GM18505 (cell line): ENCODE measurements at regions not wholly inside any gene's neighbourhood (a gene's known extent, or its start where the extent isn't known, plus 50 kb on each side); places are given as distances from the start of the nearest gene placed in this dataset.
A peak's percentile ranks its signal among the peaks of the same experiment; 100 is the strongest.
"Not testable (repeated sequence)": the region's sequence is repeated elsewhere in the genome, so short reads cannot be mapped to it uniquely, and the experiment has no call there.

Experiments used
- ATAC-seq: cut with Tn5 transposase; IDR thresholded peaks from one replicate; pipeline ENCODE4 v1.9.1; 2021; ENCODE audit not compliant: unreplicated experiment
- POLR2A ChIP-seq: IDR thresholded peaks from 4 replicates; pipeline ENCODE4 v1.6.1; 2011; ENCODE audit warnings: borderline replicate concordance; ENCODE audit not compliant: insufficient read depth, insufficient read length; ENCODE audit errors: extremely low read depth

DNA sequence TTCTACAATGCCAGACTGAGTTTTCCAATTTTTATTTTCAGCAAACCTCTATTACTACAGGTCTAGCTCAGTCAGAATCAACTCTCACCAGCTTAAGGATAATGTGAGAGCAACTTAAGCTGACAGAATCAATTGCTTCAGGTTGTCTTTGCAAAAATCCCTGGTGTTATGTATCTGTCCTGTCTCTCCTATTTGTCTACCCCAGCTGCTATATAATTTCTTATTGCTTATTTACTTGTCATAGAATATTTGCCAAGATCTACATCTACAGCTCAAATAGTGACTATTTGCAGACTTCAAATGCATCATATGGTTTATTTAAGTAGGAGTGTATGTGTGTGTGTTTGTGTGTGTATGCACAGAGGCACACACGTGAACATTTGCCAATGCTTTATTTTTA, 54.1 kb downstream of the FOXG1 start:
- TF ChIP-seq POLR2A, result no peak

DNA sequence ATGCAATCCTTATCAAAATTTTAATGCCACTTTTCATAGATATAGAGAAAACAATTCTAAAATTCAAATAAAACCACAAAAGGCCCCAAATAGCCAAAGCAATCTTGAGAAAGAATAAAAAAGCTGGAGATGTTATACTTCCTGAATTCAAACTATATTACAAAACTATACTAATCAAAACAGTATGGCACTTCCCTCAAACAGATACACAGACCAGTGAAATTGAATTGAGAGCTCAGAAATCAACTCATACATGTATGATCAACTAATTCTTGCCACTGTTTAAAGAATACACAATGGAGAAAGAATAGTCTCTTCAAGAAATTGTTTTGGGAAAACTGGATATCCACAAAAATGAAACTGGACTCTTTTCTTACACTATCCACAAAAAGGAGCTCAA, 55.4 kb downstream of the FOXG1 start:
- no peak for TF ChIP-seq POLR2A
- no peak for ATAC-seq

More for the DNA sequence above, 54.1 kb downstream of the FOXG1 start:
- ATAC-seq, result no peak

DNA sequence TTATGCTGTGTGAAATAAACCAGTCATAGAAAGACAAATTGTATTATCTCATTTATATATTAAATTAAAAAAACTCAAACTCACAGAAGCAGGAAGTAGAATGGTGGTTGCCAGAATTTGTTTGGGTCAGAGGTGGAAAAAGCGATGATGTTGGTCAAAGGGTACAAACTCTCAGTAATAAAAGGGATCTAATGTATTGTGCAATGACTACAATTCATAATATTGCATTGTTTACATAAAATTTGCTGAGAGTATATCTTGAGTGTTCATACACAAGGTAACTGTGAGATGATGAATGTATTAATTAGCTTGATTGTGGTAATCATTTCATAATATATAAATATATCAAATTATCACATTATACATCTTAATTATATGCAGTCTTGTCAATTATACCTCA, 56.7 kb downstream of the FOXG1 start:
- no peak for TF ChIP-seq POLR2A
- ATAC-seq, result no peak

DNA sequence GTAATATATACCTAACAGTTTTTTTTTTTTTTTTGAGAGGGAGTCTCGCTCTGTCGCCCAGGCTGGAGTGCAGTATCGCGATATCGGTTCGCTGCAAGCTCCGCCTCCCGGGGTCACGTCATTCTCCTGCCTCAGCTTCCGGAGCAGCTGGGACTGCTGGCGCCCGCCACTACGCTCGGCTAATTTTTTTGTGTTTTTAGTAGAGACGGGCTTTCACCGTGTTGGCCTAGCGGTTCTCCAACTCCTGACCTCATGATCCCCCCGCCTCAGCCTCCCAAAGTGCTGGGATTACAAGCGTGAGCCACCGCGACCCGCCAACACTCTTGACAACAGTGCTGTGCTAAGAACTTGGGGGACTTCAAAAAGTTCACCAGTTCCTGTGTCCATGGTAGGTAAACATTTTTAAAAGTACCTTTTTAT, 63.5 kb downstream of the FOXG1 start:
- TF ChIP-seq POLR2A, result no peak
- ATAC-seq, result no peak

DNA sequence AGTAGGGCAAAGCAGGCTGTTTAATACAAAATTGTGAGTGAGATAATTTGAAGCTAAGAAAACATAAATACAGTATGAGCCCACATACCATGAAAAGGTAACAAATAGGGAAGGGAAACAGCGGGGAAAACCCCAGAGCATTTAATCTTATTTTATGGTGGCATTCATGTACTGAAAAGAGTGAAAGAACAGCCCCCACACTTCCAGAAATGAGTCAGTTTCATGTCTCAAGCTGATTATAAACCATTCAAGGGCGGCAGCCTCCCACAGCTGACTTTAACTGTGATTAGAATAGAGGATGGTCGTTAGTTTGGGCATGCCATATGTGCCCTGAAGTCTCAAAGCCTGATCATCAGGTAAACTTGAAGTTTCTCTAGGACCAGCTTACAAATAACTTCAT, 64.5 kb downstream of the FOXG1 start:
- TF ChIP-seq POLR2A, result no peak
- ATAC-seq, result peak; percentile 99

DNA sequence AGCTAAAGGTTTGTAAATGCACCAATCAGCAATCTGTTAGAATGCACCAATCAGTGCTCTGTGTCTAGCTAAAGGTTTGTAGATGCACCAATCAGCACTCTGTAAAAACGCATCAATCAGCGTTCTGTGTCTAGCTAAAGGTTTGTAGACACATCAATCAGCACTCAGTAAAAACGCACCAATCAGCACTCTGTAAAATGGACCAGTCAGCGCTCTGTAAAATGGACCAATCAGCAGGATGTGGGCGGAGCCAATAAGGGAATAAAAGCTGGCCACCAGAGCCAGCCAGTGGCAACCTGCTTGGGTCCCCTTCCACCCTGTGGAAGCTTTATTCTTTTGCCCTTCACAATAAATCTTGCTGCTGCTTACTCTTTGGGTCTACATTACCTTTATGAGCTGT, 76.0 kb downstream of the FOXG1 start:
- ATAC-seq, result not testable (repeated sequence)

DNA sequence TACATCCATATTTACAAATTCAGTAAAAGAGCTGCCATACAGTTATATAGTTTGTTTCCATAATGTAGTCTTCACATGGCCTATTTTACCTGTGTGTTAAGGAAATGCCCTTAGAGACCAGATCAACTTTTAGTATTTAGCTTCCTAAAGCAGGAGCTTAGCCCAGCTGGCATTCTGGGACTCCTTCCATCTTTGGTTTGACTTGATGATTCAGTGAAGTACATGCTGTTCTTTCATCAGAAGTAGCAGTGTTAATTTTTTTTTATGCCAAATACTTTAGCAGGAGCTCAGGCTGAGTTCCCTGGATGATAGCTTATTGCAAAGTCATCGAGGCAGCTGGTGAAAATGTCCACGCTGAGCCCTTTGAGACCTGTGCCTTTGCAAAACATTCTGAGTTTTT, 101.0 kb downstream of the FOXG1 start:
- TF ChIP-seq POLR2A, result no peak

DNA sequence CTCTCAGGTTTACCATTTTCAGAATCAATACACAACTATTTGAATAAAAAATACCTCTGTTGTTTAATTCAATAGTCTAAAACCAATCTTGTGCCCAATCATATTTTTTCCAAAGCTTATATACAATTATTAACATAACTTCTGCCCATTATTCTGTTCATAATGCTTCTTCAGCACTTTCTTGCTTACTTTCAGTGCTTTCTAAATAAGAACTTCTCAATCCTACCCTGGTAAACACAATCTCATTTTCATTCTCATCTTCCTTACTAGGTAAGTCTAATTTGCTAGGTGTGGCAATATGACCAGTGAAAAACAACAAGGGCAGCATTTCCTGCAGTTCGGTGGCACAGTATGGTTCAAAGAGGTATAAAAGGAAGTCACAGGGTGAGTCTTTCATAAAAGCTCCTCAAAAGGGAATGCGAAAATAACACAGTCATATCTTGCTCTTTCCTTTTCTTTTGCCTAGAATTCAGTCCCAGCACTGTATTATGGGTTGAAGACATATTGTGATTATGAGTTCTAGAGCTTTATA, 103.5 kb downstream of the FOXG1 start:
- no peak for ATAC-seq
- TF ChIP-seq POLR2A, result no peak

More for the DNA sequence above, 101.0 kb downstream of the FOXG1 start:
- no peak for ATAC-seq

DNA sequence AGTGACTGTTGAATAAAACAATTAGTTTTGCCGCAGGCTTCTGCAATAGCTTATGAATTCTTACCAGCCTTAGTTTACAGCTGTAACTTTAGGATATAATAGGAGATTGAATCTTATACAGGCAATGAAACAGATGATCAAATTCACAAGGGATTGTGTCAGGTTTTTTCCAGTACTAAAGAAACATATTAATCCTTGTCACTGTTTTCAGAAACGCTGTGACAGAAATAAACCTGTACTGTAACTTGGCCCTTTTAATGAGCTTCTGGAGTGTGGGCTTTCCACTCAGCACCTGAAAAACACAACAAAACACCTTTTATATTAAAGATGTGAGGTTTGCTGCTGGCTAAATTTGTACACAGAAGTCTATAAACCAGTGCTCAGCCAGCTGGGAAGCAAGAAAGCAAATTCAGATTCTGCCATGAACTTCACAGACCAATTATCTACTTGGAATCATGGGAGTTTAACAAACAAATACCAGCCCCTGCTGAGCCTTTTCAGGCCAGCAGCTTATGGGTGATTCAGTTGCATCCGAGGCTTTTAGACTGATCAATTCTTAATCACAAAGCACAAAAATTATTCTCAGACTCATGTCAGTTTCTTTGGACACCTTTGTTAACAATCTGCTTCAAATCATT, 109.5 kb downstream of the FOXG1 start:
- TF ChIP-seq POLR2A, result no peak
- no peak for ATAC-seq

DNA sequence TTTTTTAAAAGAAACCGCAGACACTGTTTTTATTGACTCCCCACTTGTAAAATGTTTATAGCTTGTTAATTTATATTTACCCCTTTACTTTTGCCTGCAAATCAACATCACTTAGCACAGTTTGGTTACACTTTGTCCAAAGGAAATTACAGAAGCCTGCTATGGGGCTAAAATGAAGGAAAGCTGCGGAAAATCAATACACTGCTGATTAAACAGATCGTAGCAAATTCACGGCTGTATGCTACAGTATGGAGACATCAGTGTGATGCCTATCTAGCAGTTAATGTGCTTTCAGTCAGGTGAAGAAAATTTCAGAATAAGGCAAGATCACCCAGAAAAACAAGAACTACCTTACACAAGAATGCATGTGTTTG, 110.0 kb downstream of the FOXG1 start:
- ATAC-seq, result no peak
- no peak for TF ChIP-seq POLR2A

DNA sequence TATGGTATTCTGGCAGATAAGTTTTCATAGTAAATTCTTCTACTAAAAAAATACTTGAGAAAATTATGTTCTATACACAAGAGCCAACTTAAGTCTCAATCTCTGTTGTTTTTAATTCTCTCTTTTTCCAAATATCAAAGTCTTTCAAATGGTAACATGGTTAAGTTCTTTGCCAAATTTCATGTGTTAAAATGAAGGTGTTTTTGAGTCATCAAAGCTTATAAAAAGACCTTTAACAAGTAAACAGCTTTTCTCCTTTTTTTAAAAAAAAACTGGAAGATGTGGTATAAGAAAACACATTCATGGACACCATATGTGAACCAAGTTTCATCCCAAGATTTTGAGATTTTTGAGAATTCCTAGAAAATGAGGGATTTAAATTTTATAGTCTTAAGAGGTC, 111.3 kb downstream of the FOXG1 start:
- ATAC-seq, result no peak
- TF ChIP-seq POLR2A, result no peak

DNA sequence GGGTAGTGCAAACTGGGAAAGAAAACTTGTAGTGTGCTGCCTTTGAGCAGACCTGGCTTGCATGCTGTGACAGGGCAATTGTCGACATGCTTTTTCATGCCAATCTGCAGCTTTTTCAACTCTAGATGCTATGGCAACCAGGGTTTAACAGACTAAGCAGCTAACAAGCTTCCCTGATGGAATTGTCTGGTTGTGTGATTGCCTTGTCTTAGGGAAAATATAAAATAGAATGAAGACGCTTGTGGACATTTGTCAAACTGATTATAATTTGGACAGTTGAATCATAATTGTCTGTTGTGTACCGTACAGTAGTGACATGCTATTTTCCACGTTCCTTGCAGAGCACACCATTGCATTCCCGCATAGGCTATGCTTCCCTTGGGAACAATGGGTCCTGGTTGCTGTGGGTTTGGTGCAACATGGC, 113.0 kb downstream of the FOXG1 start:
- no peak for TF ChIP-seq POLR2A
- ATAC-seq, result no peak

DNA sequence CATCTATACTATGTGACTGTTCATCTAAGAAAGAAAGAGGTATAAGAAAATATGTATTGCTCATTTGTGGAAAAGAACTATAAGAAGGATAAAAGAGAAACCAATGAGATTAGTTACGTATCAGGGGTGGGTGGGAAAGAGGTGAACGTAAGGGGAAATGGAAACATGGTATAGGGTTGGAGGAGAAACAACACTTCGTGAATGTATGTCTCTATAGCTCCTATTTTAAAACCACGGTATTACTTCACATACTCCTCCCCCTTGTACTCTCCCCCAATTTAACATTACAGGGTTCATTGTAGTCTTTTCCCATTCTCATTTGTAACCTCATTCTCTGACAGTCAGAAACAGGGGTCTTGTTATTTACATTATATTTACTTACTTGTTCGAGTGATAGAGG, 120.4 kb downstream of the FOXG1 start:
- ATAC-seq, result no peak
- no peak for TF ChIP-seq POLR2A

DNA sequence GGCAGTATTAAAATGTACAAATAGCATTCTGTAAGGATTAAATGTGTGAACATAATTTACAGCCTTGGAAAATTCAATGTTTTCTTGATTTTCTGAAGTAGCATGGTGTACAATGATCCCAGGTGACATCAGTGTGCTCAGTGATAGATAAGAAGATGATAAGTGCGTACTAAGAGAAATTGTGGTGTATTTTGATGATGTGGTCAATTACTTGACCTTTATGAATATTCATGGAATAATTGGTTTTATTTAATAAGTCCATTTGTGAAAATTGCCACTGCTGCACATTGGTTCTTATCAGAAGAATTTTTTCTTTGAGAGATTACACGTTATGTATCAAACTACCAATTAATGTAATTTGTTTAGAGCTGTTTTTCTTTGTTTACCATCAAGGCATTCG, 128.8 kb downstream of the FOXG1 start:
- ATAC-seq, result no peak
- TF ChIP-seq POLR2A, result no peak

DNA sequence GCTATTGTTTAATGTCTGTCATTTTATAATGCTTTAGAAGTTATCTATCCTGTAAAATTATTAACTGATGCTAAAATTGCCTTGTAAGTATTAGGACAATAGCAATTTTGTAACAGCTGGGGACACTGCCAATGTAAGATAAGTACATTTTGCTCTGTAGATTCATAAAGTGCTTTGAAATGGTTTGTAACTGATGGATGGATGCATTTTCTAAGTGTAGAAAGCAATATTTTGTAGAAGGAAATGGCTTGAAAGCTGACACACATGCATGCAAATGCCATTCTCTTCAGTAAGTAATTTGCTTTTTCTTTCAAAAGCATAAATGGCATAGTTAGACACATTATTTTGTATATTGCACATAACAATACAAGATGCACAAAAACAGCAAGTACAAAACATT, 129.8 kb downstream of the FOXG1 start:
- no peak for ATAC-seq
- TF ChIP-seq POLR2A, result no peak
